ENCODE measurements at regions not wholly inside any gene's neighbourhood (a gene's known extent, or its start where the extent isn't known, plus 50 kb on each side); places are given as distances from the start of the nearest gene placed in this dataset.

GRCh38 chr21:29396951-29397455 is 98.3 kb downstream of the BACH1 start:
- H3K27me3 Mint-ChIP-seq (ENCODE audit: low read depth in 2 of 2) = no peaks in the 10 kb centered on the region
- H3K36me3 Mint-ChIP-seq = peaks cover 25% of the 10 kb centered on the region
- H3K4me1 Mint-ChIP-seq = peaks cover 0 to 4% of the 10 kb centered on the region in 2 donors
- H3K9me3 Mint-ChIP-seq = peaks cover 8 to 11% of the 10 kb centered on the region in 2 donors
- Histone ChIP-seq H3K4me3 (ENCODE audit: low read length) (no peak overlapping the region), H3K4me1 (ENCODE audit: control insufficient read depth, insufficient read depth, low read length) (no peaks in the 10 kb centered on the region), H3K36me3 (ENCODE audit: control insufficient read depth, insufficient read depth, low read length) (no peaks in the 10 kb centered on the region), H3K27me3 (ENCODE audit: control insufficient read depth, insufficient read depth, low read length) (no peaks in the 10 kb centered on the region), H3K27ac (ENCODE audit: low read length) (no peak overlapping the region), H3K9me3 (ENCODE audit: control insufficient read depth, insufficient read depth, low read length) (no peaks in the 10 kb centered on the region)
- ATAC-seq (no peak), DNase-seq (no peak)
- no peak overlapping the region for H3K27ac Mint-ChIP-seq
- TF ChIP-seq, protein P1, sequence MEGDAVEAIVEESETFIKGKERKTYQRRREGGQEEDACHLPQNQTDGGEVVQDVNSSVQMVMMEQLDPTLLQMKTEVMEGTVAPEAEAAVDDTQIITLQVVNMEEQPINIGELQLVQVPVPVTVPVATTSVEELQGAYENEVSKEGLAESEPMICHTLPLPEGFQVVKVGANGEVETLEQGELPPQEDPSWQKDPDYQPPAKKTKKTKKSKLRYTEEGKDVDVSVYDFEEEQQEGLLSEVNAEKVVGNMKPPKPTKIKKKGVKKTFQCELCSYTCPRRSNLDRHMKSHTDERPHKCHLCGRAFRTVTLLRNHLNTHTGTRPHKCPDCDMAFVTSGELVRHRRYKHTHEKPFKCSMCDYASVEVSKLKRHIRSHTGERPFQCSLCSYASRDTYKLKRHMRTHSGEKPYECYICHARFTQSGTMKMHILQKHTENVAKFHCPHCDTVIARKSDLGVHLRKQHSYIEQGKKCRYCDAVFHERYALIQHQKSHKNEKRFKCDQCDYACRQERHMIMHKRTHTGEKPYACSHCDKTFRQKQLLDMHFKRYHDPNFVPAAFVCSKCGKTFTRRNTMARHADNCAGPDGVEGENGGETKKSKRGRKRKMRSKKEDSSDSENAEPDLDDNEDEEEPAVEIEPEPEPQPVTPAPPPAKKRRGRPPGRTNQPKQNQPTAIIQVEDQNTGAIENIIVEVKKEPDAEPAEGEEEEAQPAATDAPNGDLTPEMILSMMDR (IDR thresholded peaks at IDR 0.05) = no peak
- H3K4me3 Mint-ChIP-seq = no peak overlapping the region
- WGBS (ENCODE audit: insufficient coverage) = 100% methylated on average over 2 of the region's 3 CpGs
- intact Hi-C loops (cut with micrococcal nuclease) = no loop called here

DNA sequence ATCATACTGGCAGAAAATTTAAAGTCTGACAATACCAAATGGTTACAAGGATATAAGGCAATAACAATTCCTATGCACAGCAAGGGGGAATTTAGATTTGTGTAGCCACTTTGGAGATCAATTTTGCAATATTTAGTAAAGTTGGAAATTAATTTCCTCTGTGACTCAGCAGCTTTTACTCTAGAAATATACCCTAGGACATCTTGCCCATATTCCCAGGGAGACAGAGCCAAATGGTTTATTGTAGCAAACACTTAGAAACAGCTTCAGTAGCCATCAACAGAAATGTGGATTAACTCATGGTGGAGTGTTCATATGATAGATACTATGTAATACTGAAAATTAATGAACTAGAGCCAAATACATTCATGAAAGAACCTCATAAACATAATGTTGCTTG is 104.6 kb downstream of the BACH1 start:
- Mint-ChIP-seq H3K4me3 (no peak overlapping the region), H3K9me3 (peaks cover 8 to 11% of the 10 kb centered on the region in 2 donors), H3K36me3 (peaks cover 25% of the 10 kb centered on the region), H3K4me1 (peaks cover 0 to 13% of the 10 kb centered on the region in 2 donors), H3K27ac (no peak overlapping the region), H3K27me3 (ENCODE audit: low read depth in 2 of 2) (no peaks in the 10 kb centered on the region)
- no peaks in the 10 kb centered on the region for H3K4me1 ChIP-seq (ENCODE audit: control insufficient read depth, insufficient read depth, low read length)
- intact Hi-C loops (cut with micrococcal nuclease) = no loop called here
- H3K36me3 ChIP-seq (ENCODE audit: control insufficient read depth, insufficient read depth, low read length) = no peaks in the 10 kb centered on the region
- no peaks in the 10 kb centered on the region for H3K27me3 ChIP-seq (ENCODE audit: control insufficient read depth, insufficient read depth, low read length)
- ATAC-seq (no peak), DNase-seq (no peak)
- TF ChIP-seq, protein P1 (IDR thresholded peaks at IDR 0.05) = no peak
- H3K9me3 ChIP-seq (ENCODE audit: control insufficient read depth, insufficient read depth, low read length) = no peaks in the 10 kb centered on the region
- no peak overlapping the region for H3K27ac ChIP-seq (ENCODE audit: low read length)
- H3K4me3 ChIP-seq (ENCODE audit: low read length) = no peak overlapping the region

DNA sequence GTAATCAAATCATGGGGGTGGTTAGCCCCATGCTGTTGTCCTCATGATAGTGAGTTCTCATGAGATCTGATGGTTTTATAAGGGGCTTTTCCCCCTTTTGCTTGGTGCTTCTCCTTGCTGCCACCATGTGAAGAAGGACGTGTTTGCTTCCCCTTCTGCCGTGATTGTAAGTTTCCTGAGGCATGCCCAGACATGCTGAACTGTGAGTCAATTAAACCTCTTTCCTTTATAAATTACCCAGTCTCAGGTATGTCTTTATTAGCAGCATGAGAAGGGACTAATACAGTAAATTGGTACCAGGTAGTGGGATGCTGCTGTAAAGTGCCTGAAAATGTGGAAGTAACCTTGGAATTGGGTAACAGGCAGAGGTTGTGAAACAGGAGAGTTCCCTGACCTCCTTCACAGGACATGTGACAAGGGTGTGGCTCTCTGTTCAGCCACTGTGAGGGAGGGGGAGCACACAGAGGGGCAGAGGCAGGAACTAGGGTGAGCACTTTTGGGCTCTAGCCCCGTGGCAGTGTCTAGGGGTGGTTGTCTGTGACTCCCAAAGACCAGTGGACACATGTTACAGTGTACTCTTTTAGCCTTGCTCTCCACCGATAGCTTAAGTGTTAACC is 105.3 kb downstream of the BACH1 start:
- TF ChIP-seq, protein P1 (IDR thresholded peaks at IDR 0.05) = no peak
- Histone ChIP-seq H3K4me1 (ENCODE audit: control insufficient read depth, insufficient read depth, low read length) (no peaks in the 10 kb centered on the region), H3K27ac (ENCODE audit: low read length) (no peak overlapping the region), H3K4me3 (ENCODE audit: low read length) (no peak overlapping the region), H3K36me3 (ENCODE audit: control insufficient read depth, insufficient read depth, low read length) (no peaks in the 10 kb centered on the region), H3K9me3 (ENCODE audit: control insufficient read depth, insufficient read depth, low read length) (no peaks in the 10 kb centered on the region), H3K27me3 (ENCODE audit: control insufficient read depth, insufficient read depth, low read length) (no peaks in the 10 kb centered on the region)
- H3K4me1 Mint-ChIP-seq = peaks cover 0 to 13% of the 10 kb centered on the region in 2 donors
- no peak overlapping the region for H3K27ac Mint-ChIP-seq
- ATAC-seq (peak in 1 of 3 donors; percentile 41), DNase-seq (no peak)
- no peaks in the 10 kb centered on the region for H3K27me3 Mint-ChIP-seq (ENCODE audit: low read depth in 2 of 2)
- no peak overlapping the region for H3K4me3 Mint-ChIP-seq
- 91% methylated on average over 4 of the region's 4 CpGs for WGBS (ENCODE audit: insufficient coverage)
- H3K36me3 Mint-ChIP-seq = peaks cover 19% of the 10 kb centered on the region
- peaks cover 6 to 11% of the 10 kb centered on the region in 2 donors for H3K9me3 Mint-ChIP-seq
- intact Hi-C loops (cut with micrococcal nuclease) = no loop called here
